Lung (tissue), 11 donors: ENCODE measurements at regions not wholly inside any gene's neighbourhood (a gene's known extent, or its start where the extent isn't known, plus 50 kb on each side); places are given as distances from the start of the nearest gene placed in this dataset.

ENCODE experiments used
- ATAC-seq: fragments of 200-7000 bp; cut with Tn5 transposase; one replicate; pipeline ENCODE4 v1.9.1; 2020; ENCODE audit warnings: moderate number of reproducible peaks; ENCODE audit not compliant: insufficient read depth, low FRiP score
- DNase-seq, 3 donors: peaks; one replicate each; pipeline ENCODE4 v3.0.0-alpha.2; 2013 to 2017
- H3K27ac ChIP-seq, 2 donors: one replicate each; pipeline ENCODE4 v1.5.1; 2013; ENCODE audit warnings: mild to moderate bottlenecking in 2 of 2, moderate library complexity in 2 of 2, control low read depth in 1 of 2, inconsistent platforms in 1 of 2, low read depth in 1 of 2, low read length in 1 of 2
- H3K27me3 ChIP-seq, 3 donors: one replicate each; pipeline ENCODE4 v1.5.1; 2013; ENCODE audit warnings: low read length in 2 of 3; ENCODE audit not compliant: control insufficient read depth in 3 of 3, insufficient read depth in 3 of 3
- H3K36me3 ChIP-seq, 4 donors: one replicate each; pipeline ENCODE4 v1.5.1; 2013; ENCODE audit warnings: low read length in 4 of 4, mild to moderate bottlenecking in 1 of 4, moderate library complexity in 1 of 4; ENCODE audit not compliant: control insufficient read depth in 4 of 4, insufficient read depth in 4 of 4
- H3K4me1 ChIP-seq, 5 donors: one replicate each; pipeline ENCODE4 v1.5.1; 2013; ENCODE audit warnings: low read length in 5 of 5, mild to moderate bottlenecking in 2 of 5, moderate library complexity in 1 of 5; ENCODE audit not compliant: control insufficient read depth in 5 of 5, insufficient read depth in 5 of 5
- H3K4me3 ChIP-seq: one replicate; pipeline ENCODE4 v1.5.1; 2013; ENCODE audit warnings: mild to moderate bottlenecking, control low read depth, moderate library complexity
- H3K9ac ChIP-seq, 2 donors: one replicate each; pipeline ENCODE4 v1.5.1; 2013; ENCODE audit warnings: low read length in 2 of 2, control low read depth in 1 of 2; ENCODE audit not compliant: insufficient read depth in 1 of 2
- H3K9me3 ChIP-seq, 4 donors: one replicate each; pipeline ENCODE4 v1.5.1; 2013; ENCODE audit warnings: low read length in 3 of 4, mild to moderate bottlenecking in 1 of 4, moderate library complexity in 1 of 4; ENCODE audit not compliant: control insufficient read depth in 4 of 4, insufficient read depth in 3 of 4
- CTCF ChIP-seq: IDR thresholded peaks from 2 replicates; pipeline ENCODE4 v1.5.1; 2012; ENCODE audit warnings: mild to moderate bottlenecking; ENCODE audit errors: control extremely low read depth, extremely low read depth
- WGBS, 2 donors: extraction: QIAGEN DNeasy Blood & Tissue Kit; methylation state at CpG; one replicate each; pipeline ENCODE4 v1.1.7; 2013; 5-methylcytosine and 5-hydroxymethylcytosine counted together
- donor health status: control.
- donor health status: control.
- donor health status: Bipolar disorder and iron deficiency.
- donor health status: healthy.
- donor health status: DM: yes; HTN: yes; CAD: no.

DNA sequence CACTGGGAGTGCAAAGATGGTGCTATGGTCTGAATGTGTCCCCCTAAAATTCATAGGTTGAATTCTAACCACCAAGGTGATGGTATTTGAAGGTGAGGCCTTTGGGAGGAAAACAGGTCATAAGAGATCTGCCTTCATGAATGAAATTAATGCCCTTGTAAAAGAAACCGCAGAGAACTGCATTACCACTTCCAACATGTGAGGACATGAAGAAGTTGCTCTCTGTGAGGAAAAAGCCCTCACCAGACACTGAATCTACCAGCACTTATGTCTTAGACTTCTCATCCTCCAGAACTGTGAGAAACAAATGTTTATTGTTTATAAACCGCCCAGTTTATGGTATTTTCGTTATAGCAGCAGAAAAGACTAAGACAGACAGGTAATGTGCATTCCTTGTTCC lies 224.7 kb upstream of the C1orf87 start:
- Histone ChIP-seq H3K4me3 (no peak overlapping the region), H3K9me3 (peaks cover 0 to 5% (median 0%) of the 10 kb centered on the region in 4 donors), H3K27me3 (no peaks in the 10 kb centered on the region), H3K4me1 (no peaks in the 10 kb centered on the region), H3K27ac (no peak overlapping the region), H3K9ac (no peak overlapping the region), H3K36me3 (no peaks in the 10 kb centered on the region)
- TF ChIP-seq CTCF = no peak
- ATAC-seq (no peak), DNase-seq (no peak)
- WGBS, 2 donors = 93 to 94% methylated on average over 3 of the region's 3 CpGs

- Histone ChIP-seq H3K4me3 (no peak overlapping the region), H3K27me3 (no peaks in the 10 kb centered on the region), H3K27ac (no peak overlapping the region), H3K4me1 (no peaks in the 10 kb centered on the region), H3K9ac (no peak overlapping the region), H3K9me3 (no peaks in the 10 kb centered on the region), H3K36me3 (no peaks in the 10 kb centered on the region)
- WGBS, 2 donors = 74 to 85% methylated on average over 2 of the region's 2 CpGs
- no peak for TF ChIP-seq CTCF
- DNase-seq (no peak), ATAC-seq (no peak)
These were observed 223.2 kb upstream of the C1orf87 start for GRCh38 chr1:60296794-60297193.

DNA sequence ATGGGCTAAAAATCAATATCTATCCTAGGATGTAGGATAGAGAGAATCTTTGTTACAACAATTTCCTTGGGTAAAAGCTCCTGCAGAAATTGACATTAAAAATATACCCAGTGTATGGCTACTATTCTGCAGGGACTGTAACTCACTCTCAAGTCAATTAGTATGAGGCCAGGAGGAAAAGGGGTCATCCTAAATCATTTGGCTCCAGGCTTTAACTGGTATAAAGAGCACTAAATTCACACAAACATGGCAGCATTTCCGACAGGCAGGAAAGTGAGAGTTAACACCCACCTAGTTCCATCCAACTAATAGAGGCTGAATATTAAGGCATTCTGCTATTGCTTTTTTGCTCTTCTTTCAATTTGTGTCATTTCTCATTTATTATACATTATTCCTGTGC lies 218.6 kb upstream of the C1orf87 start:
- TF ChIP-seq CTCF = no peak
- Histone ChIP-seq H3K4me1 (no peaks in the 10 kb centered on the region), H3K9ac (no peak overlapping the region), H3K36me3 (no peaks in the 10 kb centered on the region), H3K27ac (no peak overlapping the region), H3K9me3 (no peaks in the 10 kb centered on the region), H3K4me3 (no peak overlapping the region), H3K27me3 (no peaks in the 10 kb centered on the region)
- WGBS, 2 donors = 88 to 90% methylated on average over 1 of the region's 1 CpG
- no peak for ATAC-seq
- DNase-seq = no peak

GRCh38 chr1:60290393-60290792 lies 216.8 kb upstream of the C1orf87 start:
- DNase-seq (no peak), ATAC-seq (no peak)
- H3K27me3 ChIP-seq = no peaks in the 10 kb centered on the region
- H3K9me3 ChIP-seq = no peaks in the 10 kb centered on the region
- 94% methylated on average over 6 of the region's 6 CpGs for WGBS, 2 donors
- no peaks in the 10 kb centered on the region for H3K36me3 ChIP-seq
- no peak overlapping the region for H3K9ac ChIP-seq
- TF ChIP-seq CTCF = no peak
- H3K27ac ChIP-seq = no peak overlapping the region
- no peaks in the 10 kb centered on the region for H3K4me1 ChIP-seq
- no peak overlapping the region for H3K4me3 ChIP-seq
